Gastrocnemius medialis (tissue), 4 donors: ENCODE measurements at regions not wholly inside any gene's neighbourhood (a gene's known extent, or its start where the extent isn't known, plus 50 kb on each side); places are given as distances from the start of the nearest gene placed in this dataset.

Experiments used
- ATAC-seq, 2 donors: fragments of 150-250 bp; one replicate each; pipeline ENCODE4 v1.9.1; 2016
- DNase-seq, 2 donors: peaks; one replicate each; pipeline ENCODE4 v3.0.0-alpha.2; 2019
- H3K27ac ChIP-seq, 4 donors: fragments of 200-600 bp; sonication (generic); 1 replicate in 1 of 4; 2 replicates in 3 of 4; pipeline ENCODE4 v1.5.1; 2016 to 2018; ENCODE audit warnings: mild to moderate bottlenecking in 2 of 4, moderate library complexity in 1 of 4
- H3K27me3 ChIP-seq, 3 donors: fragments of 200-600 bp; sonication (generic) in 2 of 3; 1 replicate in 1 of 3; 2 replicates in 2 of 3; pipeline versions ENCODE4 v1.5.1 to v1.6.0; 2016 to 2019; ENCODE audit warnings: mild to moderate bottlenecking in 1 of 3, moderate library complexity in 1 of 3
- H3K36me3 ChIP-seq, 2 donors: fragments of 200-600 bp; sonication (generic) in 1 of 2; one replicate each; pipeline ENCODE4 v1.5.1; 2017 to 2018
- H3K4me1 ChIP-seq, 2 donors: fragments of 200-600 bp; sonication (generic) in 1 of 2; one replicate each; pipeline ENCODE4 v1.5.1; 2016 to 2017; ENCODE audit warnings: mild to moderate bottlenecking in 2 of 2
- H3K4me3 ChIP-seq, 4 donors: fragments of 200-600 bp; sonication (generic) in 3 of 4; 1 replicate in 1 of 4; 2 replicates in 3 of 4; pipeline ENCODE4 v1.5.1; 2016 to 2019; ENCODE audit warnings: mild to moderate bottlenecking in 2 of 4
- H3K9me3 ChIP-seq, 3 donors: fragments of 200-600 bp; sonication (generic) in 2 of 3; 1 replicate in 1 of 3; 2 replicates in 2 of 3; pipeline ENCODE4 v1.5.1; 2016 to 2019
- CTCF ChIP-seq, 5 experiments: fragments of 450-650 bp in 3 of 5; fragments of 200-600 bp in 2 of 5; sonication (generic) in 2 of 5; IDR thresholded peaks in 4 of 5; conservative IDR thresholded peaks in 1 of 5; 1 replicate in 4 of 5; 2 replicates in 1 of 5; pipeline ENCODE4 v1.5.1; 2016 to 2019; ENCODE audit warnings: antibody characterized with exemption in 5 of 5, mild to moderate bottlenecking in 3 of 5, moderate library complexity in 3 of 5
- POLR2A ChIP-seq, 2 donors: fragments of 450-650 bp; IDR thresholded peaks; one replicate each; pipeline ENCODE4 v1.6.1; 2017; ENCODE audit warnings: antibody characterized with exemption in 2 of 2, mild to moderate bottlenecking in 2 of 2, moderate library complexity in 2 of 2
- in situ Hi-C, 4 donors: fragments of 200-750 bp; cut with MboI; loops; one replicate each; pipeline versions ENCODE4 v1.15.0 to v1.8.0; 2017; ENCODE audit warnings: low sequenced_read_pairs in 4 of 4
- intact Hi-C: fragments of 100-400 bp; cut with DNase I; formaldehyde crosslinking; loops from one replicate; pipeline ENCODE4 v1.15.1; 2023; ENCODE audit warnings: low total_unique reads

GRCh38 chr15:95646484-95647273 is 683.8 kb upstream of the NR2F2 start:
- in situ Hi-C loops (no loop called here), intact Hi-C loops (no loop called here)
- H3K27ac ChIP-seq: no peak overlapping the region

GRCh38 chr15:95647531-95648277 is 682.8 kb upstream of the NR2F2 start:
- ATAC-seq (no peak), DNase-seq (no peak)
- H3K27ac ChIP-seq: no peak overlapping the region
- intact Hi-C loops (no loop called here), in situ Hi-C loops (no loop called here)
- H3K27me3 ChIP-seq: no peaks in the 10 kb centered on the region
- no peak overlapping the region for H3K4me3 ChIP-seq
- no peaks in the 10 kb centered on the region for H3K9me3 ChIP-seq
- no peaks in the 10 kb centered on the region for H3K4me1 ChIP-seq
- no peaks in the 10 kb centered on the region for H3K36me3 ChIP-seq
- no peak for TF ChIP-seq POLR2A (IDR thresholded peaks at IDR 0.05)
- TF ChIP-seq CTCF (IDR thresholded peaks at IDR 0.05 in 4 of 5, conservative IDR thresholded peaks at IDR 0.05 in 1 of 5): no peak

More at GRCh38 chr15:95646484-95647273, 683.8 kb upstream of the NR2F2 start:
- H3K27me3 ChIP-seq: no peaks in the 10 kb centered on the region
- DNase-seq (no peak), ATAC-seq (no peak)
- TF ChIP-seq CTCF (IDR thresholded peaks at IDR 0.05 in 4 of 5, conservative IDR thresholded peaks at IDR 0.05 in 1 of 5): no peak
- TF ChIP-seq POLR2A (IDR thresholded peaks at IDR 0.05): no peak
- no peak overlapping the region for H3K4me3 ChIP-seq
- H3K36me3 ChIP-seq: no peaks in the 10 kb centered on the region
- no peaks in the 10 kb centered on the region for H3K4me1 ChIP-seq
- no peaks in the 10 kb centered on the region for H3K9me3 ChIP-seq

- Histone ChIP-seq H3K27ac (no peak overlapping the region), H3K4me3 (no peak overlapping the region), H3K9me3 (no peaks in the 10 kb centered on the region), H3K4me1 (no peaks in the 10 kb centered on the region), H3K27me3 (no peaks in the 10 kb centered on the region), H3K36me3 (no peaks in the 10 kb centered on the region)
- TF ChIP-seq CTCF (IDR thresholded peaks at IDR 0.05 in 4 of 5, conservative IDR thresholded peaks at IDR 0.05 in 1 of 5) (no peak), POLR2A (IDR thresholded peaks at IDR 0.05) (no peak)
- no peak for DNase-seq
- in situ Hi-C loops: no loop called here
- no peak for ATAC-seq
- intact Hi-C loops: no loop called here
These were observed 677.1 kb upstream of the NR2F2 start for GRCh38 chr15:95653361-95653805.

DNA sequence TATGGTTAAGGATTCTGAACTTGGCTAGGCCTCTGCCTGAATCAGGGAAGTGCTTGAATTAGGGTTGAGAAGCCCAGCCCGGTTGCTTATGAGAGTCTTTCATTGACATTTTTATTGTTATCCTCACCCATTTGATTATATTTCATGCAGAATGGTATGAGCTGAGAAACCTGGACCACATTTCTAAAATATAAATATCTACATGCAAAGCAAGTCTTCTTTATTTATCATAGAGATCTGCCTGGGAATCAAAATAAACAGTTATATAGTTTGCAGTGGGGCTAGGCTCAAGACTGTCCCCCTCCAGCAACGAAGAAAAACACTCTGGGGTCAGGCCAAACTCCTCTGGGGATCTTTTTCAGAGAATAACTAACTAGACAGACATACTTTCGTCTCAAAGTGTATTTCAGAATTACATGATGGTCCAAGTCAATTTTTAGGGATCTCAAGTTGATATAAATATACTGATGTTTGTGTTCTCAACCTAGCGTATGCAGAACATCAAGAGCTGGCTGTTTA is 675.4 kb upstream of the NR2F2 start:
- ATAC-seq: no peak
- TF ChIP-seq POLR2A (IDR thresholded peaks at IDR 0.05) (no peak), CTCF (IDR thresholded peaks at IDR 0.05 in 4 of 5, conservative IDR thresholded peaks at IDR 0.05 in 1 of 5) (no peak)
- Histone ChIP-seq H3K9me3 (no peaks in the 10 kb centered on the region), H3K27me3 (no peaks in the 10 kb centered on the region), H3K27ac (peak overlapping the region in 1 of 4 donors; percentile 21), H3K4me3 (no peak overlapping the region), H3K4me1 (no peaks in the 10 kb centered on the region), H3K36me3 (no peaks in the 10 kb centered on the region)
- in situ Hi-C loops: no loop called here
- intact Hi-C loops: no loop called here
- DNase-seq: no peak
